ENCODE measurements at regions not wholly inside any gene's neighbourhood (a gene's known extent, or its start where the extent isn't known, plus 50 kb on each side); places are given as distances from the start of the nearest gene placed in this dataset.

DNA sequence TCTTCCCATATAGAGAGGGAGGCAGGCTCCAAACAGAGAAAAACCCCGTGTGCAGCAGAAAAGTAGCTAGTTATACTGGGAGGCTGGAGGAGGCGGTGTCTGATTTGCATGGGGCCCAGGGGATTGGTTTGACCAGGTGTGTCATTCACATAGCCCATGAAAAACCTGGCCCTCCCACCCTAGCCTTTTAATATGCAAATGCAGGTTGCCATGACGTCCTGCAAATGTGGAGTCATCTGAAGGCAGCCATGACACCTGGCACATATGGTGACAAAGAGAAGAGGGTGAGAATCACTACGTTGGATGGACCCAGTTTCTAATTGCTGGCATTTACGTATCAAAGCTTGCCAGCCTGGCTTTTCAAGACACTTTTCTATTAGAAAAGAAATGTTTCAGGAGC, 57.8 kb downstream of the FAM181B start:
- no peak for TF ChIP-seq BHLHE40 (IDR thresholded peaks at IDR 0.05; ENCODE audit: low read depth, low read length)
- no peak for TF ChIP-seq CTCF (IDR thresholded peaks at IDR 0.05)
- no peak for TF ChIP-seq CHD2 (IDR thresholded peaks at IDR 0.05; ENCODE audit: low read length, partially characterized antibody)
- no peak for TF ChIP-seq POLR2A (IDR thresholded peaks at IDR 0.05; ENCODE audit: low read length)
- TF ChIP-seq SREBF2 (IDR thresholded peaks at IDR 0.05), result no peak
- TF ChIP-seq HDAC2 (IDR thresholded peaks at IDR 0.05), result no peak
- TF ChIP-seq ZC3H11A (IDR thresholded peaks at IDR 0.05), result no peak
- TF ChIP-seq CEBPB (IDR thresholded peaks at IDR 0.05), result no peak
- TF ChIP-seq ESRRA (IDR thresholded peaks at IDR 0.05; ENCODE audit: borderline replicate concordance, low read length), result no peak
- TF ChIP-seq MYC (IDR thresholded peaks at IDR 0.05; ENCODE audit: borderline replicate concordance, low read length), result no peak
